OCI-LY3 (cell line): ENCODE measurements at regions not wholly inside any gene's neighbourhood (a gene's known extent, or its start where the extent isn't known, plus 50 kb on each side); places are given as distances from the start of the nearest gene placed in this dataset.
A peak's percentile ranks its signal among the peaks of the same experiment; 100 is the strongest.

Experiments
- H2AFZ ChIP-seq: fragments of 200-600, 300-600 bp; shearing (Covaris generic); 2 replicates; pipeline ENCODE4 v1.6.0; 2014; ENCODE audit warnings: antibody characterized with exemption, low read depth, low read length
- H3K27ac ChIP-seq: fragments of 200-600, 300-600 bp; sonication (generic); 2 replicates; pipeline ENCODE4 v1.5.1; 2014; ENCODE audit warnings: mild to moderate bottlenecking, low read length, moderate library complexity, mixed read lengths
- H3K27me3 ChIP-seq: fragments of 200-600, 300-600 bp; sonication (generic); 2 replicates; pipeline ENCODE4 v1.6.1; 2014; ENCODE audit warnings: low read depth, low read length, mixed read lengths
- H3K36me3 ChIP-seq: fragments of 200-600, 300-600 bp; sonication (generic); replicated peaks from 2 replicates; pipeline ENCODE3; 2014; ENCODE audit warnings: low read depth, low read length, mixed read lengths
- H3K4me1 ChIP-seq: fragments of 300-600, 200-600 bp; sonication (generic); 2 replicates; pipeline ENCODE4 v1.6.1; 2014; ENCODE audit warnings: low read length, mixed read lengths
- H3K4me2 ChIP-seq: fragments of 200-600, 300-600 bp; sonication (generic); 2 replicates; pipeline ENCODE4 v1.6.1; 2014; ENCODE audit warnings: low read length, mixed read lengths
- H3K4me3 ChIP-seq: fragments of 300-600, 200-600 bp; sonication (generic); 2 replicates; pipeline ENCODE4 v1.5.1; 2014; ENCODE audit warnings: antibody characterized with exemption, mild to moderate bottlenecking, low read length, moderate library complexity
- H3K79me2 ChIP-seq: fragments of 300-600, 200-600 bp; shearing (Covaris generic); 2 replicates; pipeline ENCODE4 v1.6.1; 2014; ENCODE audit warnings: mild to moderate bottlenecking, low read length, mixed read lengths
- H3K9ac ChIP-seq: fragments of 300-600, 200-600 bp; shearing (Covaris generic); 2 replicates; pipeline ENCODE4 v1.6.0; 2014; ENCODE audit warnings: mild to moderate bottlenecking, low read length, moderate library complexity
- H3K9me3 ChIP-seq: fragments of 200-600, 300-600 bp; shearing (Covaris generic); 2 replicates; pipeline ENCODE4 v1.6.1; 2014; ENCODE audit warnings: low read length, mixed read lengths; ENCODE audit not compliant: insufficient read depth
- H4K20me1 ChIP-seq: fragments of 200-600, 300-600 bp; sonication (generic); 2 replicates; pipeline ENCODE4 v1.6.1; 2016; ENCODE audit warnings: low read length, mixed read lengths; ENCODE audit not compliant: insufficient read depth
- EZH2phosphoT487 ChIP-seq: fragments of 200-600 bp; shearing (Covaris generic); IDR thresholded peaks from 2 replicates; pipeline ENCODE4 v1.6.1; 2018; ENCODE audit warnings: antibody characterized with exemption, mixed run types, low read depth
- TF ChIP-seq, protein P1 (sequence below): fragments of 200-600, 300-600 bp; sonication (generic); IDR thresholded peaks from 2 replicates; pipeline ENCODE4 v1.5.1; 2014; ENCODE audit warnings: antibody characterized with exemption, low read length, low read depth

DNA sequence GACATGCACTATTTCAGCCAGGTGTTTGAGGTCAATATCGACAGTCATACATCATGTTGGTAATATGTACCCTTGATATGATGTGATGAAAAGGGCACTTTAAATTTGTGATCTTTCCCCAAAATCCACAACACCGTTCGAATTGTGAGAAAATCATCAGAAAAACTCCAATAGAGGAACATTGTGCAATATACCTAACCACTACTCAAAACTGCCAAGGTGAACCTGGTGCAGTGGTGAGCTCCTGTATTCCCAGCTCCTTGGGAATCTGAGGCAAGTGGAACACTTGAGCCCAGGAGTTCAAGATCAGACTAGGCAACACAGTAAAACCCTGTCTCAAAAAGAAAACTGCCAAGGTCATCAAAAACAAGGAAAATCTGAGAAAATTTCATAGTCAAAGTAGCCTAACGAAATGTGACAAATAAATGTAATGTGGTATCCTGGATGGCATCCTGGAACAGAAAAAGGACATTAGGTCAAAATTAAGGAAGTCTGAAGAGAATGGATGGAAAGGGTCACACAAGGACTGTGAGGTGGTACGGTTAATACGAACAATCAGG is 55.6 kb upstream of the LSM6 start:
- Histone ChIP-seq H3K36me3 (no peaks in the 10 kb centered on the region), H3K4me3 (no peak overlapping the region), H2AFZ (no peak overlapping the region), H3K4me1 (peaks cover 22% of the 10 kb centered on the region), H4K20me1 (no peaks in the 10 kb centered on the region), H3K9me3 (no peaks in the 10 kb centered on the region), H3K4me2 (no peak overlapping the region), H3K27me3 (peaks cover 18% of the 10 kb centered on the region), H3K27ac (no peak overlapping the region), H3K79me2 (no peaks in the 10 kb centered on the region), H3K9ac (no peak overlapping the region)
- no peak for TF ChIP-seq EZH2phosphoT487
- TF ChIP-seq, protein P1, sequence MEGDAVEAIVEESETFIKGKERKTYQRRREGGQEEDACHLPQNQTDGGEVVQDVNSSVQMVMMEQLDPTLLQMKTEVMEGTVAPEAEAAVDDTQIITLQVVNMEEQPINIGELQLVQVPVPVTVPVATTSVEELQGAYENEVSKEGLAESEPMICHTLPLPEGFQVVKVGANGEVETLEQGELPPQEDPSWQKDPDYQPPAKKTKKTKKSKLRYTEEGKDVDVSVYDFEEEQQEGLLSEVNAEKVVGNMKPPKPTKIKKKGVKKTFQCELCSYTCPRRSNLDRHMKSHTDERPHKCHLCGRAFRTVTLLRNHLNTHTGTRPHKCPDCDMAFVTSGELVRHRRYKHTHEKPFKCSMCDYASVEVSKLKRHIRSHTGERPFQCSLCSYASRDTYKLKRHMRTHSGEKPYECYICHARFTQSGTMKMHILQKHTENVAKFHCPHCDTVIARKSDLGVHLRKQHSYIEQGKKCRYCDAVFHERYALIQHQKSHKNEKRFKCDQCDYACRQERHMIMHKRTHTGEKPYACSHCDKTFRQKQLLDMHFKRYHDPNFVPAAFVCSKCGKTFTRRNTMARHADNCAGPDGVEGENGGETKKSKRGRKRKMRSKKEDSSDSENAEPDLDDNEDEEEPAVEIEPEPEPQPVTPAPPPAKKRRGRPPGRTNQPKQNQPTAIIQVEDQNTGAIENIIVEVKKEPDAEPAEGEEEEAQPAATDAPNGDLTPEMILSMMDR, result no peak

DNA sequence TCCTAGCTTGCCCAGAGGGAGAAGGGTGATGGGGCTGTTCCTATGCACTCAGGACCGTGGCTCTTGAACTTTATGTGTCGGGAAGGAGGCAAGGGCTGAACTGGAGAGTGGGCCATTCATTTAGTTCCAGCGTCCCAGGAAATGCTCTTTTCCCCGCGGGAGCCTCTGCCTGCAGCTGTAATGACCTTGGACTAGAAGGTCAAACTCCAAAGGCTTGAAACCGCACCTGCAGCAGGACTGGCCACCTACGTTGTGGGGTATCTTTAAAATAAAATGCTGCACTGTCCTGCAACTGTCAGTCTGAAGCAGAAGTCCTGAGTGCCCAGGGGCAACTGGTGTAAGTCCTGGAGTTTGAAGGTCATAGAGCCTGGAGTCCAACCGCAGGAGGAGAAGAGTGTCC is 61.5 kb upstream of the LSM6 start:
- Histone ChIP-seq H3K27ac (no peak overlapping the region), H3K9ac (no peak overlapping the region), H3K79me2 (no peaks in the 10 kb centered on the region), H3K4me2 (no peak overlapping the region), H3K27me3 (peaks cover 28% of the 10 kb centered on the region), H4K20me1 (no peaks in the 10 kb centered on the region), H2AFZ (no peak overlapping the region), H3K36me3 (no peaks in the 10 kb centered on the region), H3K4me1 (peaks cover 39% of the 10 kb centered on the region), H3K9me3 (no peaks in the 10 kb centered on the region), H3K4me3 (no peak overlapping the region)
- TF ChIP-seq, protein P1, result no peak
- no peak for TF ChIP-seq EZH2phosphoT487

- H3K27ac ChIP-seq, result no peak overlapping the region
- H4K20me1 ChIP-seq, result no peaks in the 10 kb centered on the region
- H3K27me3 ChIP-seq, result peaks cover 32% of the 10 kb centered on the region
- peak overlapping the region; percentile 73 for H3K4me2 ChIP-seq
- H3K79me2 ChIP-seq, result no peaks in the 10 kb centered on the region
- no peak overlapping the region for H2AFZ ChIP-seq
- no peak for TF ChIP-seq EZH2phosphoT487
- TF ChIP-seq, protein P1, result no peak
- H3K4me1 ChIP-seq, result peaks cover 39% of the 10 kb centered on the region
- no peaks in the 10 kb centered on the region for H3K36me3 ChIP-seq
- H3K9ac ChIP-seq, result no peak overlapping the region; the same call in 1 of the 2 replicates
- H3K9me3 ChIP-seq, result no peaks in the 10 kb centered on the region
- H3K4me3 ChIP-seq, result no peak overlapping the region
These were observed 62.3 kb upstream of the LSM6 start for GRCh38 chr4:146113171-146113570.

DNA sequence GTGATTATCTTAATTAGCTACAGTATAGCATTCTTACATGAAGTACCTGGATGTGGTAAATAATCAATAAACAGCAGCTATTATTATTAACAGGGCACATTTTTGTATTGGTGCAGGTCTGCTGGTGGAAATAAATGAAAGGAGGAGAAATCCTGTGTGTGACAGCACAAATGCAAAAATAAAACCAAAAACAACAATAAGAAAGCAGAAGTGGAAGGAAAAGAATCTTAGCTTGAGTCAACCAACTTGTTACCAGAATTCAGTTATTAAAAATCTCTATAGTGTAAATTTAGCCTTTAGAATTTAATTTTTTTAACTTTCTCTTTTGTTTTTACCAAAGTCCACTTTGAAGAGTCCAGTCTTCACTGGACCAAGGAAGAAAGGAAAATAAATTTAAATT is 63.1 kb upstream of the LSM6 start:
- Histone ChIP-seq H3K79me2 (no peaks in the 10 kb centered on the region), H3K9ac (0 out of 2 replicates have a peak overlapping the region, but pooled peaks have one; percentile 13), H3K4me3 (peak overlapping the region; percentile 28), H3K36me3 (no peaks in the 10 kb centered on the region), H3K9me3 (no peaks in the 10 kb centered on the region), H4K20me1 (no peaks in the 10 kb centered on the region), H2AFZ (no peak overlapping the region), H3K4me2 (peak overlapping the region; percentile 73), H3K4me1 (peaks cover 39% of the 10 kb centered on the region), H3K27ac (no peak overlapping the region), H3K27me3 (peaks cover 29% of the 10 kb centered on the region)
- TF ChIP-seq EZH2phosphoT487, result no peak
- TF ChIP-seq, protein P1, result no peak
